GM21526 (cell line): ENCODE measurements at regions not wholly inside any gene's neighbourhood (a gene's known extent, or its start where the extent isn't known, plus 50 kb on each side); places are given as distances from the start of the nearest gene placed in this dataset.
"Not testable (repeated sequence)": the region's sequence is repeated elsewhere in the genome, so short reads cannot be mapped to it uniquely, and the experiment has no call there.

Experiments
- ATAC-seq: cut with Tn5 transposase; IDR thresholded peaks from one replicate; pipeline ENCODE4 v1.9.1; 2021; ENCODE audit warnings: moderate library complexity; ENCODE audit not compliant: unreplicated experiment, low FRiP score

- no peak for ATAC-seq
Measured at GRCh38 chr7:25680636-25681035, 452.4 kb upstream of the NPVF start.

- no peak for ATAC-seq
Measured at GRCh38 chr7:25684360-25684759, 456.1 kb upstream of the NPVF start.

GRCh38 chr7:25686493-25686892 lies 458.2 kb upstream of the NPVF start:
- no peak for ATAC-seq

GRCh38 chr7:25694211-25694610 lies 457.8 kb upstream of the NFE2L3 start:
- no peak for ATAC-seq

- ATAC-seq: no peak
Measured at GRCh38 chr7:25694699-25695098, 457.3 kb upstream of the NFE2L3 start.

- ATAC-seq: no peak
Measured at GRCh38 chr7:25696571-25696970, 455.4 kb upstream of the NFE2L3 start.

GRCh38 chr7:25698451-25699113 lies 453.4 kb upstream of the NFE2L3 start:
- no peak for ATAC-seq

- not testable (repeated sequence) for ATAC-seq
Measured at GRCh38 chr7:25700141-25700540, 451.9 kb upstream of the NFE2L3 start.

- no peak for ATAC-seq
Measured at GRCh38 chr7:25704413-25704812, 447.6 kb upstream of the NFE2L3 start.

- no peak for ATAC-seq
Measured at GRCh38 chr7:25706764-25707163, 445.2 kb upstream of the NFE2L3 start.

GRCh38 chr7:25707768-25708620 lies 444.0 kb upstream of the NFE2L3 start:
- no peak for ATAC-seq

GRCh38 chr7:25710959-25711358 lies 441.0 kb upstream of the NFE2L3 start:
- no peak for ATAC-seq

- ATAC-seq: no peak
Measured at GRCh38 chr7:25711940-25712339, 440.1 kb upstream of the NFE2L3 start.

GRCh38 chr7:25712500-25712899 lies 439.5 kb upstream of the NFE2L3 start:
- no peak for ATAC-seq

- ATAC-seq: no peak
Measured at GRCh38 chr7:25714013-25714412, 438.0 kb upstream of the NFE2L3 start.

- ATAC-seq: no peak
Measured at GRCh38 chr7:25716421-25716820, 435.6 kb upstream of the NFE2L3 start.

GRCh38 chr7:25718596-25718995 lies 433.4 kb upstream of the NFE2L3 start:
- no peak for ATAC-seq

GRCh38 chr7:25719190-25719896 lies 432.7 kb upstream of the NFE2L3 start:
- no peak for ATAC-seq

- ATAC-seq: no peak
Measured at GRCh38 chr7:25720427-25720826, 431.6 kb upstream of the NFE2L3 start.

GRCh38 chr7:25722856-25723255 lies 429.1 kb upstream of the NFE2L3 start:
- no peak for ATAC-seq

- ATAC-seq: no peak
Measured at GRCh38 chr7:25725451-25725850, 426.5 kb upstream of the NFE2L3 start.
